Osteoblast (primary cell): ENCODE measurements at regions not wholly inside any gene's neighbourhood (a gene's known extent, or its start where the extent isn't known, plus 50 kb on each side); places are given as distances from the start of the nearest gene placed in this dataset.

Experiments used
- DNase-seq: peaks from one replicate; pipeline ENCODE4 v3.0.0; 2011; ENCODE audit warnings: low spot score, mixed read lengths; ENCODE audit not compliant: insufficient read length; ENCODE audit errors: missing footprints
- H2AFZ ChIP-seq: 2 replicates; pipeline ENCODE4 v1.6.0; 2011; ENCODE audit warnings: mild to moderate bottlenecking, low read length
- H3K27ac ChIP-seq: 2 replicates; pipeline ENCODE4 v1.5.1; 2011; ENCODE audit warnings: mild to moderate bottlenecking, low read depth, low read length, moderate library complexity
- H3K27me3 ChIP-seq: 2 replicates; pipeline ENCODE4 v1.6.0; 2012; ENCODE audit warnings: mild to moderate bottlenecking, control low read depth, inconsistent platforms, low read length, moderate library complexity; ENCODE audit not compliant: insufficient read depth
- H3K36me3 ChIP-seq: 2 replicates; pipeline ENCODE4 v1.5.1; 2011; ENCODE audit warnings: mild to moderate bottlenecking, low read length, control low read depth, moderate library complexity; ENCODE audit not compliant: insufficient read depth
- H3K4me1 ChIP-seq: 2 replicates; pipeline ENCODE4 v1.5.1; 2011; ENCODE audit warnings: mild to moderate bottlenecking, low read length, control low read depth, moderate library complexity; ENCODE audit not compliant: insufficient read depth
- H3K4me2 ChIP-seq: 2 replicates; pipeline ENCODE4 v1.6.0; 2011; ENCODE audit warnings: mild to moderate bottlenecking, low read length; ENCODE audit not compliant: insufficient read depth
- H3K4me3 ChIP-seq: fragments of 200-600 bp; sonication (generic); 3 replicates; pipeline ENCODE4 v1.5.1; 2012; ENCODE audit warnings: mild to moderate bottlenecking, low read length, inconsistent platforms; ENCODE audit not compliant: insufficient read depth
- H3K79me2 ChIP-seq: 2 replicates; pipeline ENCODE4 v1.6.0; 2012; ENCODE audit warnings: mild to moderate bottlenecking, low read length, control low read depth, inconsistent platforms; ENCODE audit not compliant: insufficient read depth
- H3K9me3 ChIP-seq: 2 replicates; pipeline ENCODE4 v1.5.1; 2011; ENCODE audit warnings: low read depth, low read length, control low read depth
- H4K20me1 ChIP-seq: 2 replicates; pipeline ENCODE4 v1.6.0; 2012; ENCODE audit warnings: mild to moderate bottlenecking, low read length, control low read depth; ENCODE audit not compliant: insufficient read depth
- CTCF ChIP-seq: IDR thresholded peaks from 2 replicates; pipeline ENCODE4 v1.5.1; 2011; ENCODE audit warnings: mild to moderate bottlenecking, low read depth, low read length, moderate library complexity; ENCODE audit errors: extremely low read depth

DNA sequence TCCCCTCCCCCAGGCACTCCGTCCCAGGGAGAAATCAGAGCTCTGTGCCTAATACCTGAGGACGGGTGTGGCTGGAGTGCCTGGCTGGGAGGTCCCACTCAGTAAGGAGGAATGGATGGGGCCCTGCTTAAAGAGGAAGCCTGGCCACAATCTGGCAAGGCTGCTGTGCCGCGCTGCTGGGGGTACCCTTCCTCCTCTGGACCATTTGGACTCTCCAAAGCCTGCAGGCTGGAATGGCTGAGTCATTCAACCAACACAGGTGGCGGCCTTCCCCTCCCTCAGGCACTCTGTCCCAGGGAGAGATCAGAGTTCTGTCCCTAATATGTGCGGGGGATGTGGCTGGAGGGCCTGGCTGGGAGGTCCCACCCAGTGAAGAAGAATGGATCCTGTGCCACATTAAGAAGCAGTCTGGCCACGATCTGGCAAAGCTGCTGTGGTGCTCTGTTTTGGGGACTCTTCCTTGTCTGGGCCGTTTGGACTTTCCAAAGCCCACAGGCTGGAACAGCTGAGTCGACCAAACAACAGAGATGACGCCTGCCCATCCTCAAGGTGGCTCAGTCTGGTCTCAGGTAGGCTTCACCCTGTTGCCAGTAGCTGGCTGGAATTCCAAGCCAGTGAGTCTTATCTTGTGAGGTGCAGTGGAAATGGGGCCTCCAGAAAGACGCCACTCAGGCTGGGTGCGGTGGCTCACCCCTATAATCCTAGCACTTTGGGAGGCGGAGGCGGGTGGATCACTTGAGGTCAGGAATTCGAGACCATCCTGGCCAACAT, 127.3 kb upstream of the HUWE1 start:
- H3K36me3 ChIP-seq, result no peaks in the 10 kb centered on the region
- H3K4me1 ChIP-seq, result no peaks in the 10 kb centered on the region
- DNase-seq, result no peak
- no peaks in the 10 kb centered on the region for H3K79me2 ChIP-seq
- no peak overlapping the region for H3K27ac ChIP-seq
- no peak overlapping the region for H3K4me3 ChIP-seq
- H3K9me3 ChIP-seq, result no peaks in the 10 kb centered on the region
- H3K4me2 ChIP-seq, result no peak overlapping the region
- no peak overlapping the region for H2AFZ ChIP-seq
- TF ChIP-seq CTCF, result no peak
- no peaks in the 10 kb centered on the region for H3K27me3 ChIP-seq
- H4K20me1 ChIP-seq, result no peaks in the 10 kb centered on the region

DNA sequence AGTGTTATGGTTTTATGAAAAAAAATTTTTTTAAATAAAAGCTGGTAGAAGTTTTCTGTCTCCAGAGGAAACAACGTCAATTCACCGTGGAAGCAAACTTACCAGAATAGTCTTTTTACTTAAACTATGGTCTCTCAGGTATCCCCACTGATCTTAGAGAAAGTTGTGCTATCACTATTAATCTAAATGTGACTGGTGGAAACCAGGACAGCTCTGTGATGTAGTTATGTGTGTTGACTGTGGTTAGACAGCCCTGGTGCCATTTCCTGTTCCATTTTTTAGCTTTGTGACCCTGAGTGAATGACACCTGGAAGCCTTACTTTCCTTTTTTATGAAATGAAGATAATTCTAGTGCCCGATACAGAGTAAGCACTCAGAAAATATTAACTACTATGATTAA, 111.8 kb upstream of the HUWE1 start:
- Histone ChIP-seq H2AFZ (no peak overlapping the region), H3K4me1 (no peaks in the 10 kb centered on the region)
- no peak for TF ChIP-seq CTCF

GRCh38 chrX:53795576-53795975, 109.1 kb upstream of the HUWE1 start:
- no peaks in the 10 kb centered on the region for H3K79me2 ChIP-seq
- no peak overlapping the region for H3K27ac ChIP-seq
- H3K4me3 ChIP-seq, result no peak overlapping the region
- no peaks in the 10 kb centered on the region for H4K20me1 ChIP-seq
- DNase-seq, result no peak
- H3K36me3 ChIP-seq, result no peaks in the 10 kb centered on the region
- no peaks in the 10 kb centered on the region for H3K4me1 ChIP-seq
- no peak for TF ChIP-seq CTCF
- H3K4me2 ChIP-seq, result no peak overlapping the region
- no peak overlapping the region for H2AFZ ChIP-seq
- no peaks in the 10 kb centered on the region for H3K27me3 ChIP-seq
- no peaks in the 10 kb centered on the region for H3K9me3 ChIP-seq

More for the DNA sequence above, 111.8 kb upstream of the HUWE1 start:
- Histone ChIP-seq H3K79me2 (no peaks in the 10 kb centered on the region), H3K36me3 (no peaks in the 10 kb centered on the region), H3K4me2 (no peak overlapping the region), H3K27me3 (no peaks in the 10 kb centered on the region), H3K27ac (no peak overlapping the region), H3K9me3 (no peaks in the 10 kb centered on the region), H4K20me1 (no peaks in the 10 kb centered on the region), H3K4me3 (no peak overlapping the region)
- no peak for DNase-seq

DNA sequence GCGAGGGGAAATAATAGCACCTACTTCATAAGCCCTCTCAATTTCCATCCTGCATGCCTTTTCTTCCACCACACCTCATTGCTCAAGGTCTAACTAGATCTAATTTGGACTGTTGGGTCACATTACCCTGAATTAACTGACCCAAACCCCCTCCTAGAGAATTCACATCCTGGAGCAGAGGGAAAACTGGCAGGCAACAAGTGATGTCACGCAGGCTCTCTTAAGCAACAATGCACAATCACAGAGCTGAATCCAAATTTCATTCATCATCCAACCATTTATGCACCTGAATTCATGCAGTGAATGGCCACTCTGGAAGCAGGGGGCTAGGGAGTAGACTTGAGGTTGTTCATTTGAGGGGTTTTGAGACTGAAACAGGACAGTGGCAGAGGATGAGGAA, 107.7 kb upstream of the HUWE1 start:
- H3K4me3 ChIP-seq, result no peak overlapping the region
- DNase-seq, result no peak
- no peak overlapping the region for H3K27ac ChIP-seq
- H3K27me3 ChIP-seq, result no peaks in the 10 kb centered on the region
- H3K36me3 ChIP-seq, result no peaks in the 10 kb centered on the region
- no peaks in the 10 kb centered on the region for H3K79me2 ChIP-seq
- no peaks in the 10 kb centered on the region for H4K20me1 ChIP-seq
- H2AFZ ChIP-seq, result no peak overlapping the region
- H3K9me3 ChIP-seq, result no peaks in the 10 kb centered on the region
- H3K4me2 ChIP-seq, result no peak overlapping the region
- no peaks in the 10 kb centered on the region for H3K4me1 ChIP-seq
- TF ChIP-seq CTCF, result no peak
